ENCODE measurements at regions not wholly inside any gene's neighbourhood (a gene's known extent, or its start where the extent isn't known, plus 50 kb on each side); places are given as distances from the start of the nearest gene placed in this dataset.

GRCh38 chr9:129278391-129279237 lies 100.6 kb upstream of the IER5L start:
- TF ChIP-seq CTCF (IDR thresholded peaks at IDR 0.05; ENCODE audit: low read depth, low read length) = no peak
- no peak for DNase-seq (ENCODE audit: extremely low read depth, low read depth)

- no peak for DNase-seq (ENCODE audit: extremely low read depth, low read depth)
- no peak for TF ChIP-seq CTCF (IDR thresholded peaks at IDR 0.05; ENCODE audit: low read depth, low read length)
Measured at GRCh38 chr9:129276486-129277230, 98.6 kb upstream of the IER5L start.

GRCh38 chr9:129275626-129276247 lies 97.7 kb upstream of the IER5L start:
- no peak for DNase-seq (ENCODE audit: extremely low read depth, low read depth)
- no peak for TF ChIP-seq CTCF (IDR thresholded peaks at IDR 0.05; ENCODE audit: low read depth, low read length)

GRCh38 chr9:129273941-129274684 lies 96.1 kb upstream of the IER5L start:
- no peak for TF ChIP-seq CTCF (IDR thresholded peaks at IDR 0.05; ENCODE audit: low read depth, low read length)

GRCh38 chr9:129273136-129273895 lies 95.3 kb upstream of the IER5L start:
- TF ChIP-seq CTCF (IDR thresholded peaks at IDR 0.05; ENCODE audit: low read depth, low read length) = no peak
- no peak for DNase-seq (ENCODE audit: extremely low read depth, low read depth)

More at GRCh38 chr9:129273941-129274684, 96.1 kb upstream of the IER5L start:
- DNase-seq (ENCODE audit: extremely low read depth, low read depth) = no peak

GRCh38 chr9:129272348-129273025 lies 94.4 kb upstream of the IER5L start:
- no peak for DNase-seq (ENCODE audit: extremely low read depth, low read depth)
- TF ChIP-seq CTCF (IDR thresholded peaks at IDR 0.05; ENCODE audit: low read depth, low read length) = no peak

Data from AG09319 (cell line).